WERI-Rb-1 (cell line): ENCODE measurements at regions not wholly inside any gene's neighbourhood (a gene's known extent, or its start where the extent isn't known, plus 50 kb on each side); places are given as distances from the start of the nearest gene placed in this dataset.

Experiments used
- DNase-seq: peaks from one replicate; pipeline ENCODE4 v3.0.0-alpha.2; 2020
- H3K27ac ChIP-seq: fragments of 250-450 bp; sonication (Bioruptor Pico); 2 replicates; pipeline ENCODE4 v1.5.1; 2020; ENCODE audit warnings: mild to moderate bottlenecking, moderate library complexity
- H3K27me3 ChIP-seq: fragments of 250-450 bp; sonication (Bioruptor Pico); 2 replicates; pipeline ENCODE4 v1.5.1; 2021; ENCODE audit warnings: mild to moderate bottlenecking, low read depth, moderate library complexity; ENCODE audit not compliant: insufficient read depth, severe bottlenecking
- H3K36me3 ChIP-seq: fragments of 250-450 bp; sonication (Bioruptor Pico); 2 replicates; pipeline ENCODE4 v1.5.1; 2020; ENCODE audit warnings: mild to moderate bottlenecking, moderate library complexity
- H3K4me3 ChIP-seq: 2 replicates; pipeline ENCODE4 v1.5.1; 2011; ENCODE audit warnings: low read depth, mild to moderate bottlenecking, control low read depth, low read length
- H3K9me3 ChIP-seq: fragments of 250-450 bp; sonication (Bioruptor Pico); 2 replicates; pipeline ENCODE4 v1.5.1; 2021; ENCODE audit warnings: mild to moderate bottlenecking, moderate library complexity; ENCODE audit not compliant: severe bottlenecking
- TF ChIP-seq, protein P1 (sequence below): IDR thresholded peaks from 2 replicates; pipeline ENCODE4 v1.5.1; 2011; ENCODE audit warnings: low read depth, mild to moderate bottlenecking, control low read depth, inconsistent platforms, low read length

DNA sequence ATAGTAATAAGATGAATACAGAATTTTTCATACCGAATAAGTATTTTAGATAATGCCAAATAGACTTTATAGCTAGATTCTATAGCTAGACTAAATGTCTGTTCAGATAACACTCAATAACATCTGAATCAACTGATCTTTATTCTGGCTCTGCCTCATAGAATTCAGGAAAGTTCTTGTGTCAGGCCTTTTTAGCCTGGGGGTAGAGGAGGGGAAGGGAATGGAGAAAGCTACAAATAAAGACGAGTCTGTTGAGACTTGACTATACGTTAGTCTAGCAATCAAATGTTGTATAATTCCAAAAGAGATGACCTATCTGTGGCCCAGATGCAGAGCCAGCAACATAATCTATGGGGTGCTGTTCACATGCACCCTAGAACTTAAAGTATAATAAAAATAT lies 106.6 kb upstream of the ABI3BP start:
- no peak for DNase-seq
- no peaks in the 10 kb centered on the region for H3K9me3 ChIP-seq
- H3K27me3 ChIP-seq, result no peaks in the 10 kb centered on the region
- no peak overlapping the region for H3K4me3 ChIP-seq
- TF ChIP-seq, protein P1, sequence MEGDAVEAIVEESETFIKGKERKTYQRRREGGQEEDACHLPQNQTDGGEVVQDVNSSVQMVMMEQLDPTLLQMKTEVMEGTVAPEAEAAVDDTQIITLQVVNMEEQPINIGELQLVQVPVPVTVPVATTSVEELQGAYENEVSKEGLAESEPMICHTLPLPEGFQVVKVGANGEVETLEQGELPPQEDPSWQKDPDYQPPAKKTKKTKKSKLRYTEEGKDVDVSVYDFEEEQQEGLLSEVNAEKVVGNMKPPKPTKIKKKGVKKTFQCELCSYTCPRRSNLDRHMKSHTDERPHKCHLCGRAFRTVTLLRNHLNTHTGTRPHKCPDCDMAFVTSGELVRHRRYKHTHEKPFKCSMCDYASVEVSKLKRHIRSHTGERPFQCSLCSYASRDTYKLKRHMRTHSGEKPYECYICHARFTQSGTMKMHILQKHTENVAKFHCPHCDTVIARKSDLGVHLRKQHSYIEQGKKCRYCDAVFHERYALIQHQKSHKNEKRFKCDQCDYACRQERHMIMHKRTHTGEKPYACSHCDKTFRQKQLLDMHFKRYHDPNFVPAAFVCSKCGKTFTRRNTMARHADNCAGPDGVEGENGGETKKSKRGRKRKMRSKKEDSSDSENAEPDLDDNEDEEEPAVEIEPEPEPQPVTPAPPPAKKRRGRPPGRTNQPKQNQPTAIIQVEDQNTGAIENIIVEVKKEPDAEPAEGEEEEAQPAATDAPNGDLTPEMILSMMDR, result no peak
- H3K36me3 ChIP-seq, result no peaks in the 10 kb centered on the region
- no peak overlapping the region for H3K27ac ChIP-seq

DNA sequence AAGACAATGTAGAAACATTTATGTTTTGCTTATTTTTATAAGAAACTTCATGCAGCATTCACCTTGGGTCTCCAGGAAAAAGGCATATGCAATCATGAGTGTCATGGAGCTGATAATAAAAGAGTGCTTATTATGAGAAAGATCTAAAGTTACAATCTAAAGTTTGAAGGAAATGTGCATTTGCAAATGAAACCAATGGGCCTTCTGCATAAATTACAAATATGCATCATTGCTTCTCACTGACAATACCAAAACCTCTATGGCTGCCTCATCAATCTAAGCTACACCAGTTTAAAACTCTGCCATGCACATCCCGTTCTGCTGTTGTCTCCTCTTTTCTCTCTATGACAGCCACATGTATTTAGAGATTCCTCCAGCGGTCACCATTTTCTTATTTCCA lies 103.2 kb upstream of the ABI3BP start:
- no peaks in the 10 kb centered on the region for H3K27me3 ChIP-seq
- TF ChIP-seq, protein P1, result no peak
- H3K9me3 ChIP-seq, result no peaks in the 10 kb centered on the region
- no peak overlapping the region for H3K27ac ChIP-seq
- H3K4me3 ChIP-seq, result no peak overlapping the region
- no peak for DNase-seq
- no peaks in the 10 kb centered on the region for H3K36me3 ChIP-seq

DNA sequence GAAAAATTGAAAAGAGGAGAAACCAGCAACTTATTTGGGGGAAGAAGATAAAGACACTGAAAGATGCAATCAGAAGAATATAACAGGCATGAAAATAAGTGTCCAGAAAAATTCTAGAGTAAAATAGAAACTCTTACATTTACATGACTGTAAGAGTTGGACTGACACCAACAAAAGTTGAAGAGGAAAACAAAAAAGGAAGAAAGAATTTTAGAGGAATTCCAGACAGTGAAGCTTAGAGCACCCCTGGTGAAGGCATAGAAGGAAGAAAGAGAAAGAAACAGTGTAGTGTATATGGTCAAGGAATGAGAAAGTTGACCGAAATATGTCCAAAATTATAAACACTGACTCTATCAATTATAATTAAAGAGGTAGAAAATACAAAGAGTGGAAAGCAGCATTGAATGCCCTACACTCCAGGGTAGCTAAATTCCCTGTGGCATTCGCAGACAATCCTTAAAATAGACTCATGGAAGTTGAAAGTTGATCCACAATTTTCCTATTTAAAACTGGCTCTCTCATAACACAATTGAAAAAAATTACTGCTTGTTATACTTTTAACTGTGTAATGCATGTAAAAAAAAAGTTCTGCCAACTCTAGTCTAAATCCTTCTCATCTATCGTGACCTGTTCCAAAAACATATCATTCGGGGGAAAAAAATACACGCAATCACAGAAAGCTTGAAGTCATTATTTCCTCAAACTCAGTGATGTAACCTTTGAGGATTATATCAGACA lies 102.6 kb upstream of the ABI3BP start:
- no peaks in the 10 kb centered on the region for H3K36me3 ChIP-seq
- no peak overlapping the region for H3K4me3 ChIP-seq
- DNase-seq, result no peak
- no peak overlapping the region for H3K27ac ChIP-seq
- H3K9me3 ChIP-seq, result no peaks in the 10 kb centered on the region
- TF ChIP-seq, protein P1, result no peak
- H3K27me3 ChIP-seq, result no peaks in the 10 kb centered on the region

DNA sequence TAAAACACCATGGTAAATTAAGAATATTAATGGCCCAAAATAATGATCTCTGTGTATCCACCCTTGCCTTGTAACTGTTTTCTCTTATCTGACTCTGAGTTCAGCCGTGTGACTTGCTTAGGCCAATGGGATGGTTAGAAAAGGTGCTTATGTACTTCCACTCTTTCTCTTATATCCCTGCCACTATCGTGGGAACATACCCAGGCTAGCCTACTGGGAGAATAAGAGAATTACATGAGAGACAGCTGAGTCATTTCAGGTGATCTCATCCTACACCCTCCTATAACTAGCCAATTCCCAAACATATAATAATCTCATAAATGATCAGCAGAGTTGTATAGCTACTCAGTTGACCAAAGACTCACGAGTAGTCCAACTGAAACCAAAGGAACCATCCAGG lies 98.3 kb upstream of the ABI3BP start:
- Histone ChIP-seq H3K27me3 (no peaks in the 10 kb centered on the region), H3K27ac (no peak overlapping the region), H3K36me3 (no peaks in the 10 kb centered on the region), H3K4me3 (no peak overlapping the region), H3K9me3 (no peaks in the 10 kb centered on the region)
- TF ChIP-seq, protein P1, result no peak
- no peak for DNase-seq

DNA sequence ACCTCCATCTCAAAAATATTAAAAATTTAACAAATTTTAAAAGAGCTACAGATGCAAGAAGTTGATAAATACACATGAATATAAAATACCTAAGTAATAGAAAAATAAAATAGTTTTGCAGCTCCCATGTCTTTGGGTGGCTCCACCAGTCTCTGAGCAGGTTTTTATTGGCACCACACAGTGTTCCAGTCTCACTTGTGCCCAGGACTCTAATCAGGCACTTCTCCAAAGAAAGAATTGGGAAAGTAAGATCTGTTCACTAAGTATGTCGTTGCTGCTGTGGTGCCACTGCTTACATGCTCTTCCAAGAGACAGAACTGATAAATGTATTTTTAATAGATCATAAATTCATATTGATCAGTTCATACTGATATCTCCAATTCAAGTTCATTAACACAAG lies 92.5 kb upstream of the ABI3BP start:
- no peaks in the 10 kb centered on the region for H3K36me3 ChIP-seq
- H3K27ac ChIP-seq, result no peak overlapping the region
- DNase-seq, result no peak
- no peaks in the 10 kb centered on the region for H3K27me3 ChIP-seq
- TF ChIP-seq, protein P1, result no peak
- no peaks in the 10 kb centered on the region for H3K9me3 ChIP-seq
- no peak overlapping the region for H3K4me3 ChIP-seq

DNA sequence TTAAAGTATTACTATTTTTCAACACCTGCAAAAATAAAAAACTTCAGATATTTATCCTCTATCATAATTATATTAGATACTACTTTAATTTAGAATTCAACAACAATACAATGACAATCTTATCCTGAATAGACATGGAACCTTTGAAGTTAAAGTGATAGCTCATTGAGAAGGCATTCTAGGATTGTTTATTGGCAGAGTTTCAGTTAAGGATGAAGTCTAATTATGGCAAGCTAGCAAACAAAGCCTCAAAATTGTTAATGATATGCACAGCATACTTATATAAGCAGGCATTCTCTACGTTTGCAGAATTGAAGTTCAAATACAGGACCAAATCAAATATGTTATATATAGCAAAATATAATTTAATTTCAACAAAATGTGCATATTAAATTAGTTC lies 91.2 kb upstream of the ABI3BP start:
- H3K4me3 ChIP-seq, result no peak overlapping the region
- no peaks in the 10 kb centered on the region for H3K9me3 ChIP-seq
- H3K36me3 ChIP-seq, result no peaks in the 10 kb centered on the region
- H3K27ac ChIP-seq, result no peak overlapping the region
- TF ChIP-seq, protein P1, result no peak
- H3K27me3 ChIP-seq, result no peaks in the 10 kb centered on the region
- no peak for DNase-seq
